GM12878 (cell line): ENCODE measurements at regions not wholly inside any gene's neighbourhood (a gene's known extent, or its start where the extent isn't known, plus 50 kb on each side); places are given as distances from the start of the nearest gene placed in this dataset.

Source experiments
- ATAC-seq: fragments of 200-7000 bp; cut with Tn5 transposase; 3 replicates; pipeline ENCODE4 v1.9.1; 2020; ENCODE audit warnings: mild to moderate bottlenecking, moderate library complexity
- BruUV-seq: library from RNA; stranded (reverse); fragments of 400-500 nt; replicated peaks from 2 replicates; lab custom pipeline; 2021; lab: Mats Ljungman, UMichigan
- CTCF ChIA-PET: fragments of 300-600 bp; sonication (Branson Sonifier 250); formaldehyde crosslinking; extraction: SDS; loops from one replicate; lab custom pipeline; 2021; ENCODE audit warnings: inconsistent platforms; lab: Yijun Ruan, JAX
- POLR2A ChIA-PET: fragments of 350-600 bp; formaldehyde crosslinking; extraction: SDS; loops from one replicate; lab custom pipeline; 2021; ENCODE audit warnings: inconsistent platforms; lab: Charles Lee
- RAD21 ChIA-PET: fragments of 300-600 bp; sonication (Branson Sonifier 250); formaldehyde crosslinking; loops from one replicate; lab custom pipeline; 2023; ENCODE audit warnings: antibody characterized with exemption; ENCODE audit not compliant: unreplicated experiment; lab: Charles Lee
- SMC1A ChIA-PET: fragments of 300-600 bp; sonication (Branson Sonifier 250); formaldehyde crosslinking; loops from one replicate; lab custom pipeline; 2023; ENCODE audit not compliant: unreplicated experiment, uncharacterized antibody; lab: Charles Lee
- DNase-seq: peaks from one replicate; pipeline ENCODE4 v3.0.0-alpha.2; 2011; ENCODE audit warnings: low read depth, low spot score
- FAIRE-seq: peaks from 3 replicates; lab custom pipeline; 2011; peaks lifted over from hg19 to GRCh38; lab: Jason Lieb, UNC
- H2AFZ ChIP-seq: 2 replicates; pipeline ENCODE4 v1.6.0; 2011; ENCODE audit warnings: low read depth, low read length, control low read depth; ENCODE audit not compliant: control insufficient read depth
- H3K27ac ChIP-seq: 2 replicates; pipeline ENCODE4 v1.5.1; 2011; ENCODE audit warnings: control low read depth; ENCODE audit not compliant: control insufficient read depth, insufficient read depth
- H3K27me3 ChIP-seq, 2 experiments: replicated peaks in 1 of 2; 2 replicates each; pipeline versions ENCODE4 v1.6.0 to v1.6.1; 2011; ENCODE audit warnings: low read length in 1 of 2; ENCODE audit not compliant: control insufficient read depth in 2 of 2, insufficient read depth in 2 of 2
- H3K36me3 ChIP-seq, 2 experiments: 2 replicates each; pipeline ENCODE4 v1.5.1; 2011; ENCODE audit warnings: low read length in 1 of 2; ENCODE audit not compliant: control insufficient read depth in 2 of 2, insufficient read depth in 2 of 2
- H3K4me1 ChIP-seq: 2 replicates; pipeline ENCODE4 v1.6.1; 2011; ENCODE audit warnings: mild to moderate bottlenecking, low read length, moderate library complexity, mixed read lengths; ENCODE audit not compliant: control insufficient read depth, insufficient read depth
- H3K4me2 ChIP-seq: 2 replicates; pipeline ENCODE4 v1.6.0; 2011; ENCODE audit warnings: control low read depth; ENCODE audit not compliant: control insufficient read depth, insufficient read depth
- H3K4me3 ChIP-seq: fragments of 200-600 bp; sonication (generic); 2 replicates; pipeline ENCODE4 v1.5.1; 2016
- H3K79me2 ChIP-seq: 2 replicates; pipeline ENCODE4 v1.6.0; 2011; ENCODE audit warnings: low read length; ENCODE audit not compliant: control insufficient read depth, insufficient read depth
- H3K9ac ChIP-seq: 2 replicates; pipeline ENCODE4 v1.8.0; 2011; ENCODE audit warnings: low read length, control low read depth, mixed read lengths; ENCODE audit not compliant: control insufficient read depth, insufficient read depth
- H3K9me3 ChIP-seq: replicated peaks from 3 replicates; pipeline ENCODE4 v1.5.1; 2011; ENCODE audit warnings: mild to moderate bottlenecking, low read length; ENCODE audit not compliant: control insufficient read depth, insufficient read depth
- H4K20me1 ChIP-seq: 2 replicates; pipeline ENCODE4 v1.6.0; 2011; ENCODE audit not compliant: control insufficient read depth, insufficient read depth
- BRCA1 ChIP-seq: IDR thresholded peaks from 2 replicates; pipeline ENCODE4 v1.6.1; 2011; ENCODE audit warnings: low read depth, low read length, improper control_type of control experiment
- EP300 ChIP-seq, 2 experiments: fragments of 150-350 bp in 1 of 2; IDR thresholded peaks; 2 replicates each; pipeline ENCODE4 v1.6.1; 2011 to 2012; ENCODE audit warnings: low read depth in 2 of 2, low read length in 2 of 2, borderline replicate concordance in 1 of 2, improper control_type of control experiment in 1 of 2, inconsistent platforms in 1 of 2; ENCODE audit not compliant: control insufficient read depth in 1 of 2
- HDAC6 ChIP-seq: fragments of 200-600 bp; sonication (generic); IDR thresholded peaks from one replicate; pipeline ENCODE4 v1.8.0; 2017; ENCODE audit warnings: antibody characterized with exemption; ENCODE audit not compliant: unreplicated experiment
- IRF4 ChIP-seq: IDR thresholded peaks from 2 replicates; pipeline ENCODE4 v1.6.1; 2011; ENCODE audit warnings: low read depth, low read length
- JUNB ChIP-seq: IDR thresholded peaks from 2 replicates; pipeline ENCODE4 v1.6.1; 2016; ENCODE audit warnings: antibody characterized with exemption, mild to moderate bottlenecking
- JUND ChIP-seq: IDR thresholded peaks from 2 replicates; pipeline ENCODE4 v1.6.1; 2012; ENCODE audit warnings: low read depth, mild to moderate bottlenecking, low read length, improper control_type of control experiment, moderate library complexity
- MYC ChIP-seq: IDR thresholded peaks from 2 replicates; pipeline ENCODE4 v1.6.1; 2011; ENCODE audit warnings: mild to moderate bottlenecking, low read length, moderate library complexity, inconsistent platforms; ENCODE audit not compliant: insufficient read depth, insufficient replicate concordance, insufficient read length, severe bottlenecking
- RCOR1 ChIP-seq: conservative IDR thresholded peaks from 2 replicates; pipeline ENCODE4 v1.6.1; 2012; ENCODE audit warnings: low read depth, low read length, improper control_type of control experiment
- SMARCA5 ChIP-seq: fragments of 450-650 bp; IDR thresholded peaks from 2 replicates; pipeline ENCODE4 v1.6.1; 2017; ENCODE audit warnings: mild to moderate bottlenecking
- TAF1 ChIP-seq: IDR thresholded peaks from 2 replicates; pipeline ENCODE4 v1.6.1; 2011; ENCODE audit warnings: mild to moderate bottlenecking, low read depth, low read length, borderline replicate concordance
- WGBS: methylation state at CpG from one replicate; pipeline ENCODE4 v1.1.6; 2016; ENCODE audit warnings: low lambda C conversion rate; ENCODE audit not compliant: insufficient replicate concordance, insufficient coverage; ENCODE audit errors: missing lambda C conversion rate; 5-methylcytosine and 5-hydroxymethylcytosine counted together
- in situ Hi-C: fragments of 300-500 bp; cut with MboI; formaldehyde crosslinking; loops from 9 replicates; pipeline ENCODE4 v1.14.3; 2018; ENCODE audit warnings: mixed read lengths
- intact Hi-C: fragments of 100-400 bp; cut with micrococcal nuclease; formaldehyde crosslinking; loops from one replicate; pipeline ENCODE4 v1.14.2; 2022; ENCODE audit not compliant: unreplicated experiment
- TF ChIP-seq, protein P1 (sequence below): fragments of 450-650 bp; IDR thresholded peaks from 2 replicates; pipeline ENCODE4 v1.6.1; 2017; ENCODE audit warnings: mild to moderate bottlenecking
- TF ChIP-seq, protein P2 (sequence below): fragments of 450-650 bp; formaldehyde crosslinking; IDR thresholded peaks from 2 replicates; pipeline ENCODE4 v1.4.0; 2022; ENCODE audit warnings: mild to moderate bottlenecking, moderate library complexity

DNA sequence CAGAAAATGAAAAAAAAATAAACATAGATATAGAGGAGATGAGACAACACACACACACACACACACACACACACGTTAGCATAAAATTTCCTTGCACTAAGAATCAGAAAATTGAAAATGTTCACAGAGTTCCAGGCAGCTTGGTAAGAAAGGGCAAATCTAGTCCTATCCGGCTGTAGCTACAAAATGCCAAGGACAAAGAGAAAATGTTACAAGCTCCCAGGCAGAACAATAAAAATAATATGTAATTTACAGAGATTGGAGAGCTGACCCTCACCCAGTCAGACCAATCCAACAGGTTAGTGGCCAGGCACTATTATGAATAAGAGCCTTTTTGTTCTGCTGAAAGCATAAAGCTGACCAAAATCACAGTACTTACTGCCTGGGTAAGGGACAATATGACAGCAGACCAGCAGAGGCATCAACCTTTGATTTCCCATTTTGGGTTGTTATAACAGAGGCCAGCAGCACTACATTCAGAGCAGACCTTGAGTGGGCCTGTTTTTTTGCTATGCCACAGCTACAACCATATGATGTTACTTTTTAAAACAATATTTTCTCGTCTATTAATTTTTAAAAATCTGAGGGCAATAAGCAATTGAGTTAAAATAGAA lies 892.6 kb downstream of the TAF11L14 start:
- DNase-seq (no peak), ATAC-seq (peak; percentile 34; the same call in 2 of the 3 replicates), FAIRE-seq (no peak)
- Histone ChIP-seq H4K20me1 (no peaks in the 10 kb centered on the region), H3K27ac (no peak overlapping the region), H3K4me3 (no peak overlapping the region), H3K9me3 (no peaks in the 10 kb centered on the region), H3K79me2 (no peaks in the 10 kb centered on the region), H3K27me3 (no peaks in the 10 kb centered on the region), H3K9ac (no peak overlapping the region), H3K4me2 (no peak overlapping the region), H3K36me3 (no peaks in the 10 kb centered on the region), H3K4me1 (no peaks in the 10 kb centered on the region), H2AFZ (no peak overlapping the region)
- in situ Hi-C loops: no loop called here
- WGBS: 14% methylated on average over 3 of the region's 3 CpGs
- ChIA-PET CTCF (no interaction called here), POLR2A (no interaction called here), SMC1A (no interaction called here), RAD21 (no interaction called here)
- intact Hi-C loops: no loop called here
- TF ChIP-seq, protein P1, sequence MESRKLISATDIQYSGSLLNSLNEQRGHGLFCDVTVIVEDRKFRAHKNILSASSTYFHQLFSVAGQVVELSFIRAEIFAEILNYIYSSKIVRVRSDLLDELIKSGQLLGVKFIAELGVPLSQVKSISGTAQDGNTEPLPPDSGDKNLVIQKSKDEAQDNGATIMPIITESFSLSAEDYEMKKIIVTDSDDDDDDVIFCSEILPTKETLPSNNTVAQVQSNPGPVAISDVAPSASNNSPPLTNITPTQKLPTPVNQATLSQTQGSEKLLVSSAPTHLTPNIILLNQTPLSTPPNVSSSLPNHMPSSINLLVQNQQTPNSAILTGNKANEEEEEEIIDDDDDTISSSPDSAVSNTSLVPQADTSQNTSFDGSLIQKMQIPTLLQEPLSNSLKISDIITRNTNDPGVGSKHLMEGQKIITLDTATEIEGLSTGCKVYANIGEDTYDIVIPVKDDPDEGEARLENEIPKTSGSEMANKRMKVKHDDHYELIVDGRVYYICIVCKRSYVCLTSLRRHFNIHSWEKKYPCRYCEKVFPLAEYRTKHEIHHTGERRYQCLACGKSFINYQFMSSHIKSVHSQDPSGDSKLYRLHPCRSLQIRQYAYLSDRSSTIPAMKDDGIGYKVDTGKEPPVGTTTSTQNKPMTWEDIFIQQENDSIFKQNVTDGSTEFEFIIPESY: no peak
- TF ChIP-seq HDAC6 (no peak), EP300 (IDR thresholded peaks at IDR 0.05; ENCODE audit: borderline replicate concordance in 1 of 2, control insufficient read depth in 1 of 2, low read depth in 2 of 2, low read length in 2 of 2) (no peak), JUNB (no peak), BRCA1 (no peak), TAF1 (no peak), RCOR1 (no peak), MYC (no peak), JUND (no peak), SMARCA5 (no peak), IRF4 (no peak)
- TF ChIP-seq, protein P2, sequence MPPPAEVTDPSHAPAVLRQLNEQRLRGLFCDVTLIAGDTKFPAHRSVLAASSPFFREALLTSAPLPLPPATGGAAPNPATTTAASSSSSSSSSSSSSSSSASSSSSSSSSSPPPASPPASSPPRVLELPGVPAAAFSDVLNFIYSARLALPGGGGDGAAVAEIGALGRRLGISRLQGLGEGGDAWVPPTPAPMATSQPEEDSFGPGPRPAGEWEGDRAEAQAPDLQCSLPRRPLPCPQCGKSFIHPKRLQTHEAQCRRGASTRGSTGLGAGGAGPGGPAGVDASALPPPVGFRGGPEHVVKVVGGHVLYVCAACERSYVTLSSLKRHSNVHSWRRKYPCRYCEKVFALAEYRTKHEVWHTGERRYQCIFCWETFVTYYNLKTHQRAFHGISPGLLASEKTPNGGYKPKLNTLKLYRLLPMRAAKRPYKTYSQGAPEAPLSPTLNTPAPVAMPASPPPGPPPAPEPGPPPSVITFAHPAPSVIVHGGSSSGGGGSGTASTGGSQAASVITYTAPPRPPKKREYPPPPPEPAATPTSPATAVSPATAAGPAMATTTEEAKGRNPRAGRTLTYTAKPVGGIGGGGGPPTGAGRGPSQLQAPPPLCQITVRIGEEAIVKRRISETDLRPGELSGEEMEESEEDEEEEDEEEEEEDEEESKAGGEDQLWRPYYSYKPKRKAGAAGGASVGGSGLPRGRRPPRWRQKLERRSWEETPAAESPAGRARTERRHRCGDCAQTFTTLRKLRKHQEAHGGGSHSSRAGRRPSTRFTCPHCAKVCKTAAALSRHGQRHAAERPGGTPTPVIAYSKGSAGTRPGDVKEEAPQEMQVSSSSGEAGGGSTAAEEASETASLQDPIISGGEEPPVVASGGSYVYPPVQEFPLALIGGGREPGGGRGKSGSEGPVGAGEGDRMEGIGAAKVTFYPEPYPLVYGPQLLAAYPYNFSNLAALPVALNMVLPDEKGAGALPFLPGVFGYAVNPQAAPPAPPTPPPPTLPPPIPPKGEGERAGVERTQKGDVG: no peak
- BruUV-seq: no TSS peak
